ENCODE measurements at regions not wholly inside any gene's neighbourhood (a gene's known extent, or its start where the extent isn't known, plus 50 kb on each side); places are given as distances from the start of the nearest gene placed in this dataset.
A peak's percentile ranks its signal among the peaks of the same experiment; 100 is the strongest.

GRCh38 chr2:121075641-121076497, 209.1 kb downstream of the TFCP2L1 start:
- H3K27me3 ChIP-seq (ENCODE audit: insufficient read depth, low read depth, severe bottlenecking): no peaks in the 10 kb centered on the region
- no peaks in the 10 kb centered on the region for H3K36me3 ChIP-seq
- no peaks in the 10 kb centered on the region for H3K9me3 ChIP-seq (ENCODE audit: severe bottlenecking)
- H3K4me3 ChIP-seq (ENCODE audit: low read depth, low read length): peak overlapping the region; percentile 39
- DNase-seq: no peak
- TF ChIP-seq, protein P1, sequence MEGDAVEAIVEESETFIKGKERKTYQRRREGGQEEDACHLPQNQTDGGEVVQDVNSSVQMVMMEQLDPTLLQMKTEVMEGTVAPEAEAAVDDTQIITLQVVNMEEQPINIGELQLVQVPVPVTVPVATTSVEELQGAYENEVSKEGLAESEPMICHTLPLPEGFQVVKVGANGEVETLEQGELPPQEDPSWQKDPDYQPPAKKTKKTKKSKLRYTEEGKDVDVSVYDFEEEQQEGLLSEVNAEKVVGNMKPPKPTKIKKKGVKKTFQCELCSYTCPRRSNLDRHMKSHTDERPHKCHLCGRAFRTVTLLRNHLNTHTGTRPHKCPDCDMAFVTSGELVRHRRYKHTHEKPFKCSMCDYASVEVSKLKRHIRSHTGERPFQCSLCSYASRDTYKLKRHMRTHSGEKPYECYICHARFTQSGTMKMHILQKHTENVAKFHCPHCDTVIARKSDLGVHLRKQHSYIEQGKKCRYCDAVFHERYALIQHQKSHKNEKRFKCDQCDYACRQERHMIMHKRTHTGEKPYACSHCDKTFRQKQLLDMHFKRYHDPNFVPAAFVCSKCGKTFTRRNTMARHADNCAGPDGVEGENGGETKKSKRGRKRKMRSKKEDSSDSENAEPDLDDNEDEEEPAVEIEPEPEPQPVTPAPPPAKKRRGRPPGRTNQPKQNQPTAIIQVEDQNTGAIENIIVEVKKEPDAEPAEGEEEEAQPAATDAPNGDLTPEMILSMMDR (IDR thresholded peaks at IDR 0.05; ENCODE audit: low read depth, low read length): no peak
- H3K27ac ChIP-seq: no peak overlapping the region; the same call in 1 of the 2 replicates

DNA sequence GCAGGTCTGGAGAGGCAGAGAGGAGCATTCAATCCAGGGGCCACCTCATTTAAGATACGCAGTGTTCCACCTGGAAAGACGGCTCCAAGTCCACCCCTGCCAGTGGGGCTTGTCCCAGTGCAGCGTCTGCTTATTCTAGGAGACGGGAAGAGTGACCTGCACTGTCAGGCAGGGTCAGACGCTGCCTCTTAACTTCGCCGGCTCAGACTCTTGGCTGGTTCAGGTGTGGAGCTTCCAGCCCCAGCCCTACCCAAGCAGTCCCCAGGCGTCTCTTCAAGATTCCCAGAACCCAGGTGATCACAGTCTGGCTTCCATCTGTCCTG, 208.5 kb downstream of the TFCP2L1 start:
- no peaks in the 10 kb centered on the region for H3K36me3 ChIP-seq
- TF ChIP-seq, protein P1 (IDR thresholded peaks at IDR 0.05; ENCODE audit: low read depth, low read length): no peak
- no peak overlapping the region for H3K4me3 ChIP-seq (ENCODE audit: low read depth, low read length)
- no peaks in the 10 kb centered on the region for H3K27me3 ChIP-seq (ENCODE audit: insufficient read depth, low read depth, severe bottlenecking)
- H3K9me3 ChIP-seq (ENCODE audit: severe bottlenecking): no peaks in the 10 kb centered on the region
- DNase-seq: no peak
- no peak overlapping the region for H3K27ac ChIP-seq

DNA sequence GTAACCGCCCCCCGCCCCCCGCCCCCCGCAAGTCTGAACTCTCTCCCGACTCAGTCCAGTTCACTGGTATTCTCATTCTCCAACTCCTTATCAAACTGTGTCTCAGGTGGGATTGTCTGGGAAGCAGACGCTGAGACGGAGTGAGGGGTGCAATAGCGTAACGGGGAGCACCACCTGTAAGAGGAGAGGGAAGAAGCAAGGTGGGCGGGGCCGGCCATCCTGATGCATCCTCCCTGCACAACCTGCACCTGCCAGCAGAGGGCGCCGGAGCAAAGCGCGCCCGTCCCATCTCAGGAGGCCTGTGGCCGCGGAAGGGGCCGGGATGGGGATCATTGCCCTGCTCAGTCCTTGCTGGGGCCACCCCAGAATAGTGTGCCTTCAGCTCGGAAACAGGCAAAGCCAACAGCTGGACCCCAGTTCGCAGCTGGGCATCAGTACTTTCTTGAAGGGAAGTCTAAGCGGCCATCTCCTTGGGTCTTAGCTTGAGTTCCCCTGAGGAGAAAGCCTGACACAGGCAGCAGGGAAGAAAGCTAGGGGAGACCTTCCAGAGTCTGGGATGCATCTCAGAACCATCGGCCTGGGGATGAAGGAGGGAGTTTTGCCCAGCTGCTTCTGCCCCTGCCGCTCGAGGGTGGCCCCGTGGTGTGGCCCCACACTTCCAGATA, 208.0 kb downstream of the TFCP2L1 start:
- H3K9me3 ChIP-seq (ENCODE audit: severe bottlenecking): no peaks in the 10 kb centered on the region
- H3K4me3 ChIP-seq (ENCODE audit: low read depth, low read length): no peak overlapping the region
- TF ChIP-seq, protein P1 (IDR thresholded peaks at IDR 0.05; ENCODE audit: low read depth, low read length): peak; percentile 97
- H3K27me3 ChIP-seq (ENCODE audit: insufficient read depth, low read depth, severe bottlenecking): no peaks in the 10 kb centered on the region
- no peak overlapping the region for H3K27ac ChIP-seq
- peak; percentile 75 for DNase-seq
- no peaks in the 10 kb centered on the region for H3K36me3 ChIP-seq

DNA sequence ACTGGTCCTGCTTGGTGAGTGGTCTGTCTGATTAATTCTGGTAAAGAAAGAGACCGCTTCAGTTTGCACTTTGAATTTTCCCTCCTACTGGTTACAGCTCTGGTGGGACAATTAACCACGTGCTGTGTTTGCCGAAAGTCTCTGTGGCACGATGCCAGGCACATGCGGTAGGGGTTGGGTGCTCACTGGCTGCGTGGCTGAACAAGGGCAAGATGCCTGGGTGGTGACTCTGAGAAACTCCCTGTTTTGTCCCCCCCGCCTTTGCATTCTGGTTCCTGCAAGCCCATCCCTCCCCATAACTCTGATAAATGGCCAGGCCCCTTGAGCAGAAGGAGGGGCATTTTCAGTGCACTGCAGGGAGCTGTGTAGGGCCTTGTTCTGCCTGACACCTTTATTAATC, 206.1 kb downstream of the TFCP2L1 start:
- no peak for DNase-seq
- no peaks in the 10 kb centered on the region for H3K27me3 ChIP-seq (ENCODE audit: insufficient read depth, low read depth, severe bottlenecking)
- no peak overlapping the region for H3K27ac ChIP-seq
- TF ChIP-seq, protein P1 (IDR thresholded peaks at IDR 0.05; ENCODE audit: low read depth, low read length): no peak
- H3K9me3 ChIP-seq (ENCODE audit: severe bottlenecking): no peaks in the 10 kb centered on the region
- H3K36me3 ChIP-seq: no peaks in the 10 kb centered on the region
- no peak overlapping the region for H3K4me3 ChIP-seq (ENCODE audit: low read depth, low read length)

DNA sequence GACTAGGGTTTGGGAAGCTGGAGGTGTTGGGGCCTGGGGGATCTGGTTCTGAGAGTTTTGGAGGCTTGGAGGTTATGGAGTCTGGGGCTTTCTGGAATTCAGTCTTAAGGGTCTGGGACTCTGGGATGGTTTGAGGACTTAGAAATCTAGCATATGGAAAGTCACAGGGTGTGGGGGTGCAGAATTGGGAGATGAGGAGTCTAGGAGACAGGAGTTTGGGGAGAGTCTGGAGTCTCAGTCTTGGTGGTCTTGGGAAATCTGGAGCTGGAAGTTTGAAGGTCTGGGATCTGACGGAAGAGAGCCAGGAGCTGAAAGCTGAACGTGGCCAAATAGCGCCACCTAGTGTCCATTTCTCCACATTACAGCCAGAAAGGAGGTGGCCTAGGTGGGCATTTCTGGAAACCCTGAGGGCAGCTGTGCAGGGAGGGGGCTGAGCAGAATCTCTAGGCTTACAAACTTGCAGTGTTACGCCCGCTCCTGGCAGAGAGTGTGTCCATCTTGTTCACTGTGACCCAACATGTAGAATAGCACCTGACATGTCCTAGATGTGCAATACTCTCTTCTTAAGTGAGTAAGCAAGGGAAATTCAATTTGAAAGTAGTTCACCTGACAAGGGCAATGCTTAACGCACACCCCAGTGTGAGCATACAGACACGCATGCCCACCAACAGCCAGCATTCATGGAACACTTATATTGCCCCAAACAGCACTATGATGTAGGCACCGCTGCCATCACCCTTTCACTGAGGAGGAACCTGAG, 204.8 kb downstream of the TFCP2L1 start:
- no peaks in the 10 kb centered on the region for H3K27me3 ChIP-seq (ENCODE audit: insufficient read depth, low read depth, severe bottlenecking)
- TF ChIP-seq, protein P1 (IDR thresholded peaks at IDR 0.05; ENCODE audit: low read depth, low read length): peak; percentile 84
- H3K36me3 ChIP-seq: no peaks in the 10 kb centered on the region
- no peak overlapping the region for H3K4me3 ChIP-seq (ENCODE audit: low read depth, low read length)
- no peak overlapping the region for H3K27ac ChIP-seq
- no peaks in the 10 kb centered on the region for H3K9me3 ChIP-seq (ENCODE audit: severe bottlenecking)
- peak; percentile 70 for DNase-seq
